ENCODE measurements at regions not wholly inside any gene's neighbourhood (a gene's known extent, or its start where the extent isn't known, plus 50 kb on each side); places are given as distances from the start of the nearest gene placed in this dataset.

DNA sequence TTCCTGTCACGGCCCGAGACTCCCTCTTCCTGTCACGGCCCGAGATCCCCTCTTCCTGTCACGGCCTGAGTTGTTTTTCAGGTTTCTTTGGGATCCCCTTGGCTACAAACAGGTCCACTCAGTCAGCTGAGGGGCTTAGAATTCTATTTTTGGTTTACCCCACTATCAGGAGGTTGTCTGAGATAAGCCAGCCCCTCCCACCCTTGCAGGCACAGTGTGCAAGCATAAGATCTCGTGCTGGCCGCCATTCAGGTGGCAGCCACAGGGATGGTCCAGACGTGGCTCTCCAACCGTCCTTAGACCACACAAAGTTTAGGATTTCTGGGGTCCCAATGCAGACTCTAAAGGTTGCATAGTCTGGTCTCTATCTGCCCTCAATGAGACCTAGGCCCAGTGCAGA lies 186.0 kb upstream of the PLCXD1 start:
- peak; percentile 1 for DNase-seq
